ENCODE measurements at regions not wholly inside any gene's neighbourhood (a gene's known extent, or its start where the extent isn't known, plus 50 kb on each side); places are given as distances from the start of the nearest gene placed in this dataset.

- DNase-seq (ENCODE audit: low spot score) = no peak
These were observed 189.8 kb upstream of the TCF4 start for GRCh38 chr18:55777666-55778304.

DNA sequence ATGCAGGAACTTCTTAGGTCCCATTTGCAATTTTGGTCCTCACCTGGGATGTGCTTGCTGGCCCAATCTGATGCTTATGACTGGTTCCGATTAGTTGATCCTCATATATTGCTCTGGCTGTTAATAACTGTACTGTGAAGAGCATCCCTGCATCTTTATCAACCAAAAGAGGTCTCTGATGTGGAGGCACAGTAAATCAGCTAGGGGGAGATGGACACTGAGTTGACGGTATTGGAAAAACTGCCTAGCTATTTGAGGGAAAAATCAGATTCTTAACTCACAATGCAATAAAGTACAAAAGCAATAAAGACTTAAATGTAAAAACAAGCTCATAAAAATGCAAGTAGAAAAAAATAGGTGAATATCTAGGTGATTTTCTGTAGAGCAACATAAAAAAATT, 188.0 kb upstream of the TCF4 start:
- no peak for DNase-seq (ENCODE audit: low spot score)

DNA sequence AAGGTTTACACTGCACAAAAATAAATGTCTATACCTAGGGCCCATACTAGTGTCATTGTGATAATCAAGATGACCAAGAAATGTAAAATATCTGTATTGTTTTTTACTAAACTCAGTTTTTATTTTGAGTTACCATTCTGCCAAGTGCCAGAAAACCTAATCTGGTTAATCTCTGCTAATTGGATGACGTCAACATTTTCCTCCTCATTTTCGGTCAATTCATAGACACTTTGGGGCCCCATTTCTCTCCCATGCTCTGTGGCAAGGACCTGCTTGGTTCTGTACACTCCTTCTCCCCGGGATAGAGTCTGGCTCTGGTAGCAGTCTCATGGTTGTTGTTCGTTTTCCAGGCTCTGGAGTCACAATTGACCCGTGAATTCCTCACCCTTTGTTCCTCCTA, 186.5 kb upstream of the TCF4 start:
- DNase-seq (ENCODE audit: low spot score) = no peak

DNA sequence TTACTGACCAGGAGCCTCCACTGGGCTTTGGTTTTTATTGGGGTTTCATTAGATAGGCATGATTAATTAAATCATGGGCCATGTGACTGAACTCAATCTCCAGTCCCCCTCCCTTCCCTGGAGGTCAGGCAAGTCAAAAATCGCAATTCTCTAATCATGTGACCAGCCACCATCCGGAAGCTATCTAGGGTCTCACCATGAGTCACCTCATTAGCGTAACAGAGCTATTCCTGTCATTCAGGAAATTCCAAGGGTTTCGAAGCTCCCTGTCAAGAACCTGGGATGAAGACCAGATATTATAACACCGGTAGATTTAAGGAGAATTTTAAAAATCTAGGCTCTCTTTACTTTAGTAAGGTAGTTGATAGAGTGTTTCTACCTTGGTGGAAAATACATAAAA, 180.3 kb upstream of the TCF4 start:
- no peak for DNase-seq (ENCODE audit: low spot score)

- no peak for DNase-seq (ENCODE audit: low spot score)
These were observed 176.4 kb upstream of the TCF4 start for GRCh38 chr18:55764386-55764785.

- no peak for DNase-seq (ENCODE audit: low spot score)
These were observed 175.8 kb upstream of the TCF4 start for GRCh38 chr18:55763805-55764204.

DNA sequence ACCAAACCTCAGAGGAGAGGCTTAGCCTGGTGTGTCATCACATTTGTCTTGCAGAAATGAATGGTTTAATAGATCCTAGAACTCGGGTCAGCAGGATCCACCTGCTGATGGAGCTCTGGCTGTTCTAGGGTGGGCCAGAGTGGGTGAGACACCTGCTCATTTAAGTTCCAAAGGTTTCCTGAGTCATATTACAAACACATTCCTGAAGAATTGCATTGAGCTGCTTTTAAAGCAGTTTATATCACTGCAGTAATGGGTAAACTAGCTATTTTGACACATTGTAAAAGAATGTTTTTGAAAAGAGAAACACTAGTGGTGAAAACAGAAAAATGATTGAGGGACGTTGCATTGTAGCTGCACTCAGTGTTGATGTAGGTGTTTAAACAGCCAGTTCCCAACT, 175.3 kb upstream of the TCF4 start:
- DNase-seq (ENCODE audit: low spot score) = no peak

- no peak for DNase-seq (ENCODE audit: low spot score)
These were observed 174.4 kb upstream of the TCF4 start for GRCh38 chr18:55762424-55762823.

- no peak for DNase-seq (ENCODE audit: low spot score)
These were observed 165.8 kb upstream of the TCF4 start for GRCh38 chr18:55753643-55754263.

- no peak for DNase-seq (ENCODE audit: low spot score)
These were observed 163.5 kb upstream of the TCF4 start for GRCh38 chr18:55751476-55751875.

GRCh38 chr18:55748227-55748738, 160.3 kb upstream of the TCF4 start:
- no peak for DNase-seq (ENCODE audit: low spot score)

DNA sequence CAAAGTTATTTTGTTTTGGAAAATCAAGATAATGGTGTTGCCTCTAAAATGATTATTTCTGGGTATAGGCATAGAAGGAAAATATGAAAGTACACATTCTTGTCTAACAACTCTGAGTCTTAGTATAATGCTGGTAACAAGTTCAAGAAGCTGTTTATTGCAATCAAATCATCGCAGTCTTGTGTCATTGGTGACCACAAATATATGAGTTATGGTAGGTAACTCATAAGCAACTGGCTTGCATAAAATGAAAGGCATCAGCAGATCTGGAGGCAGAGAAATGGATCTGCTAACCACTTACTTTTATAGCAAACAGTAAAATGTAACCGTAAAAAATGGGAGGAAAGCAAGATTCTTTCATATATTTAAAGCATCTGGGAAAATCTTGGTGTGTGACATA, 156.2 kb upstream of the TCF4 start:
- DNase-seq (ENCODE audit: low spot score) = no peak

DNA sequence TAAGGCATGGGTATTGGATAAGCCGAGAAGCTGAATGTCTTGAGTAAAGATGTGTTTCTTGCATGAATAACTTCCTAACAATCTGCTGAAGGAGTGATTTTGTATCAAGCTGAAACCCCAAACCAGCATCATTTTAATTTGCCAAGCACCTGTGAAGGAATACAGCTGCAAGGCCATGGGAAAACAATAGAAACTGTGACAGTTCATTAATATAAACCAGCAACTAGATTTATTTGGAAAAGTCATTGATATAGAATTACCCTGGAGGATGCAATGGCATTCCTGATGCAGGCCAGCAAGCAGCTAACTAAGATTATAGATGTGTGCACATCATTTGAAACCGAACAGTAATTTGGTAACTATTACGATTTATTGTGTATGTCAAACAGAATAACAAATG, 155.7 kb upstream of the TCF4 start:
- no peak for DNase-seq (ENCODE audit: low spot score)

- no peak for DNase-seq (ENCODE audit: low spot score)
These were observed 155.1 kb upstream of the TCF4 start for GRCh38 chr18:55743133-55743532.

GRCh38 chr18:55739488-55739887, 151.5 kb upstream of the TCF4 start:
- no peak for DNase-seq (ENCODE audit: low spot score)

DNA sequence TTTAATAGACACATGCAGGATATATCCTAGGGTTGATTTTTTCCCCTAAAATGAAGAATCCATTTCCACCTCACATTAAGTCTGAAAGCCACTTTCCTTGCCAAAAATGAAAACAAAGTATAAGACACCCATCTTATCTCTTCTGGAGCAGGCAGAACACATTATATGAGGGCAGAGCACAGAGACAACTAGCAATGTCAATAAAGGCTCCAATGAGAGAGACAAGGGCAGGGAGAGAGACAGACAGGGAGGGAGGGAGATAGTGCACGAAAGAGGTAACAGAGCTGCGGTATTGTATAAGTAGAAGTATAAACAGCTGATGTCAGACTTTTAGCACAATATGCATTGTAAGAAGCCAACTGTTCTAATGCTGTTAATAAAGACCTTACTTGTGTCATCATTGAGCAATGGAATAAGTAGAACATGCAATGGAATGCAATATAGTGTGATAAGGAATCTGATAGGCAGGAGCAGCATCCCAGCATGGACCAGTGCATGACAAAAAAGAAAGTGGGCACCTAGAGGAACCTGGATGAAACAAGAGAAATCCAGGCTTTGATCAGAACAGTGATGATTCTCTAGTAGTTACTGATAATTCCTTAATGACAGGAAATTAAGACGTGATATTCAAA, 150.6 kb upstream of the TCF4 start:
- DNase-seq (ENCODE audit: low spot score) = no peak

DNA sequence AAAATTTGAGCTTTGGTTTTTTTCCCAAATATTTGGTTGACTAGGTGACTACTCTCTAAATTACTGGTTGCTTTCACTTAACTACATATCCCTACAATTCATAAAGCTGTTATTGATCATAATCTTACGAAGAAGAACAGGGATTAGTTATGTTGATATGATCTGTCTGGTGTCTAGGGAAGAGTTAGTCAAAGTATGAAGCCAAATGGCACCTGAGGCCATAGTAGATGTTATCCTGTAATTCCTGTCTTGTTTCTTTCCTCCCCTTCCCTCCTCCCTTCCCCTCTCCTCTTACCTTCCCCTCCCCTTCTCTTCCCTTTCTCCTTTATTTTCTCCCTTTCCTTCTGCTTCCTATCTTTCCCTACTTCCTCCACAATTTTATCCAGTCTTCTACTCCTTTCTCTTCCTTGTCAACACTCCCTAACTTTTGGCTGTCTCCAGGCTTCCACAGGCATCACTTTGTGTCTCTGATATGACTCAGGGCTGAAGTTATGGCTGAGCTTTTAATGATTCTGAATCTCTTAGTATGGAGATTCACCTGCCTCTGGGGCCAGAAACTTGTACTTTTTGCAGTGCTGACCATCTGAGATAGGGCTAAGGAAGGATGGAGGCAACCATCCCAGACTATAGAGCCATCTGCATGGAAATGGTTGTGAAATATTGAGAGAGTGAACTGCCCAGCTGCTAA, 149.9 kb upstream of the TCF4 start:
- DNase-seq (ENCODE audit: low spot score) = no peak

DNA sequence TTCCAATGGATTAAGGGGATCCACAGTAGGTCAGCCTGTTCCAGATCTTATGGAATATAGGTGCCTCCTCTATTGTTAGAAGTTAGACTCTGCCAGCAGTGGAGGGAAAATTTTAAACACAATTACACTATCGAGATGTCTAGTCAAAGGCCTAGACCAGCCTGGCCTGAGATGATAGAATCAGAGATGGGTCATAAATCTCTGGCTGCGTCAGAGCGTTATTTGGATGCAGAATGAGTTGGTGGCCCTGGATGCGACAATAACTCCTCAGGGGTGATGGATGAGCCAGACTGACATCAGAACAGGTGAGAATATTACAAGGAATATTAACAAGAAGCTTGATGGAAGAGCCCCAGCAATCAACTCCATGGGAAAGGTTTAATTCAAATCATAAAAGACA, 149.3 kb upstream of the TCF4 start:
- DNase-seq (ENCODE audit: low spot score) = no peak

- no peak for DNase-seq (ENCODE audit: low spot score)
These were observed 148.0 kb upstream of the TCF4 start for GRCh38 chr18:55735969-55736368.

DNA sequence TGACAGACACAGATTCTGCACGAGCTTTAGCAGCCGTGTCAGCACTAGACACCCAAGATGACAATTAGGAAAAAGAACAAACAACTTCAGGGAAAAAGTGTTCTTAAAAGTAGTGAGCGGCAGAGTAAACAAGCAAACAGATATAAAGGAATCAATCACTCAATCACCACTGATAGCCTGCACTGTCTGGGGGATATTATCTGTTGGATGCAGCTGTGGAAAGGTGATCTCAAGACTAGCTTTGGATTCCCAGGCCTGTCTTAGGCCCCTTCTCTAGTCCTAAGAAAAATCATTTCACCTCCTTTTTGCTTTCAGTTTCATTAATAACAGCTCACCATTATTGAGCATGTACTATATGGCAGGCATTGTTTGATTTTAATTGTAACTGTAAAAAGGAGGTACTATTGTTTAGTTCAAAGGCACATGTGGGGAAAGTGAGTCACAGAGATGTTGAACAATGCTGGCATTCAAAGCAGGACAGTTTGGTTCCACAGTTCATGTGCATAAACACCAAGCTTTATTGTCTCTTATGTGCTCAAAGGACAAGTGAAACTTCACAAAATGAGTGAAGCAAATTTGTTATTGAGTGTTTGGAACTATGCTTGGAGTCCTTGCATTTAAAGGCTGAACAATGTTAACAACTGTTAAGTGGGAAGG, 147.3 kb upstream of the TCF4 start:
- no peak for DNase-seq (ENCODE audit: low spot score)

DNA sequence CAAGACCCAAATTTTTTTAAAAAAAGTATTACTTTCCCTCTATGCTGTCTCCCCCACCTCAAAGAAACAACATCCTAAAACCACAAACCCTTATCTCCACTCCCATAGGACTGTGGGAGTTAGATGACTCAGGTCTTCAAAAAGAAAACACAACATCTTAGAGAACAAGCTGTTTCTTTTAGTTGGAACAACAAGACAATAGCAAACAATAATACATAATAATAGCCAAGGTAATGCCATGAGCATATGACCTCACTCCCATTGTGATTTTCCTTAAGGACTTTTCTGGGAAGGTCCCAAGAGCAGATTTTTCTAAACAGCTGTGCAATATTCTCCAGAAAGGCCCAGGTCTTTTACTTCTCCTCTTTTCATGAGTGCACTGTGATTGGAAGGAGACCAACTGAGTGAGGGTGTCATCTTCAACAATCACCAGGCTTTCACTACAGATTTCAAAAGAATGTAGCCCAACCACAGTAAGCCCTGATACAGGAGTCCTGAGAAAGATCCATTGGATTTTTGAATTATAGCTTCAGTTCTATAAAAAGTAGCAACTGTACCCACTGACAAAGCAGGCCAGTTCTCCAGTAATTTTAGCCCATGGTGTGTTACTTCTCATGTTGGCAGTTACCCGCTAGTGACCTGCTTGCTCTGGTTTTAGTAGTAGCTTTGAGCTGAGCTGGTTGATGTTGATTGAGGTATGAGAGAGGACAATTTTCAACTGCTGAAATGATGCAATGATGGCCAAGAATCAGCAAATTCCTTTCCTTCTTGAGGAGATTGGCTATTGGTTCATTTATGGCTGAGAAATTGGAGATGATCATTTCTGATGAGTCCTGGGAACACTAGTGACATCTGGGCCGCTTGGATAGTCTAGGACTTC, 144.5 kb upstream of the TCF4 start:
- DNase-seq (ENCODE audit: low spot score) = no peak
